Testis (tissue), 2 donors: ENCODE measurements at regions not wholly inside any gene's neighbourhood (a gene's known extent, or its start where the extent isn't known, plus 50 kb on each side); places are given as distances from the start of the nearest gene placed in this dataset.

Experiments
- DNase-seq: peaks from one replicate; pipeline ENCODE4 v3.0.0-alpha.2; 2019
- H3K27ac ChIP-seq, 2 donors: fragments of 200-600 bp; sonication (generic); one replicate each; pipeline ENCODE4 v1.5.1; 2019
- H3K27me3 ChIP-seq: fragments of 200-600 bp; sonication (generic); one replicate; pipeline ENCODE4 v1.5.1; 2019
- H3K36me3 ChIP-seq: fragments of 200-600 bp; sonication (generic); one replicate; pipeline ENCODE4 v1.5.1; 2017; ENCODE audit warnings: low read depth; ENCODE audit errors: missing control alignments
- H3K4me1 ChIP-seq: fragments of 200-600 bp; sonication (generic); one replicate; pipeline ENCODE4 v1.5.1; 2019
- H3K4me3 ChIP-seq, 2 donors: fragments of 200-600 bp; sonication (generic); one replicate each; pipeline ENCODE4 v1.5.1; 2017 to 2019
- H3K9me3 ChIP-seq: fragments of 200-600 bp; sonication (generic); one replicate; pipeline ENCODE4 v1.5.1; 2017
- CTCF ChIP-seq, 3 experiments: fragments of 450-650 bp in 2 of 3; fragments of 200-600 bp in 1 of 3; sonication (generic) in 1 of 3; IDR thresholded peaks; one replicate each; pipeline ENCODE4 v1.5.1; 2016 to 2019; ENCODE audit warnings: antibody characterized with exemption in 3 of 3, mild to moderate bottlenecking in 2 of 3, moderate library complexity in 1 of 3
- POLR2A ChIP-seq: fragments of 450-650 bp; IDR thresholded peaks from one replicate; pipeline ENCODE4 v1.6.1; 2017; ENCODE audit warnings: antibody characterized with exemption, mild to moderate bottlenecking, moderate library complexity
- WGBS, 2 donors: methylation state at CpG; one replicate each; pipeline ENCODE4 v1.1.5; 2018; 5-methylcytosine and 5-hydroxymethylcytosine counted together
- intact Hi-C: fragments of 100-400 bp; cut with DNase I; formaldehyde crosslinking; loops from one replicate; pipeline ENCODE4 v1.15.1; 2023; ENCODE audit warnings: low total_unique reads

GRCh38 chr5:73295921-73296320 lies 122.9 kb downstream of the TMEM174 start:
- no peak for TF ChIP-seq POLR2A
- TF ChIP-seq CTCF (IDR thresholded peaks at IDR 0.05), result no peak
- WGBS, 2 donors, result 58 to 62% methylated on average over 4 of the region's 4 CpGs
- Histone ChIP-seq H3K36me3 (no peaks in the 10 kb centered on the region), H3K27ac (no peak overlapping the region), H3K27me3 (peaks cover 7% of the 10 kb centered on the region), H3K9me3 (no peaks in the 10 kb centered on the region), H3K4me3 (no peak overlapping the region), H3K4me1 (no peaks in the 10 kb centered on the region)
- intact Hi-C loops, result no loop called here
- DNase-seq, result no peak

GRCh38 chr5:73295447-73295846 lies 122.5 kb downstream of the TMEM174 start:
- no peaks in the 10 kb centered on the region for H3K9me3 ChIP-seq
- H3K36me3 ChIP-seq, result no peaks in the 10 kb centered on the region
- H3K4me1 ChIP-seq, result no peaks in the 10 kb centered on the region
- no peak overlapping the region for H3K27ac ChIP-seq
- H3K4me3 ChIP-seq, result no peak overlapping the region
- WGBS, 2 donors, result 85 to 92% methylated on average over 2 of the region's 2 CpGs
- H3K27me3 ChIP-seq, result peaks cover 7% of the 10 kb centered on the region
- no peak for TF ChIP-seq CTCF (IDR thresholded peaks at IDR 0.05)
- TF ChIP-seq POLR2A, result no peak
- intact Hi-C loops, result no loop called here
- no peak for DNase-seq

GRCh38 chr5:73292816-73293459 lies 119.9 kb downstream of the TMEM174 start:
- no peak for TF ChIP-seq CTCF (IDR thresholded peaks at IDR 0.05)
- no peak for TF ChIP-seq POLR2A
- intact Hi-C loops, result no loop called here
- peaks cover 1% of the 10 kb centered on the region for H3K27me3 ChIP-seq

GRCh38 chr5:73291873-73292272 lies 118.9 kb downstream of the TMEM174 start:
- 83 to 92% methylated on average over 7 of the region's 7 CpGs for WGBS, 2 donors
- intact Hi-C loops, result no loop called here
- TF ChIP-seq CTCF (IDR thresholded peaks at IDR 0.05), result no peak

More at GRCh38 chr5:73292816-73293459, 119.9 kb downstream of the TMEM174 start:
- Histone ChIP-seq H3K36me3 (no peaks in the 10 kb centered on the region), H3K4me1 (no peaks in the 10 kb centered on the region), H3K4me3 (no peak overlapping the region), H3K27ac (no peak overlapping the region), H3K9me3 (no peaks in the 10 kb centered on the region)
- 72 to 80% methylated on average over 6 to 7 of the region's 7 CpGs for WGBS, 2 donors
- no peak for DNase-seq

GRCh38 chr5:73290242-73290641 lies 117.2 kb downstream of the TMEM174 start:
- Histone ChIP-seq H3K4me3 (no peak overlapping the region), H3K27ac (no peak overlapping the region), H3K27me3 (no peaks in the 10 kb centered on the region), H3K9me3 (no peaks in the 10 kb centered on the region), H3K36me3 (no peaks in the 10 kb centered on the region), H3K4me1 (no peaks in the 10 kb centered on the region)
- 80 to 89% methylated on average over 3 of the region's 3 CpGs for WGBS, 2 donors
- DNase-seq, result no peak
- TF ChIP-seq CTCF (IDR thresholded peaks at IDR 0.05) (no peak), POLR2A (no peak)
- intact Hi-C loops, result no loop called here

More at GRCh38 chr5:73291873-73292272, 118.9 kb downstream of the TMEM174 start:
- Histone ChIP-seq H3K4me1 (no peaks in the 10 kb centered on the region), H3K9me3 (no peaks in the 10 kb centered on the region), H3K27me3 (no peaks in the 10 kb centered on the region), H3K4me3 (no peak overlapping the region), H3K27ac (no peak overlapping the region), H3K36me3 (no peaks in the 10 kb centered on the region)
- DNase-seq, result no peak
